ENCODE measurements at regions not wholly inside any gene's neighbourhood (a gene's known extent, or its start where the extent isn't known, plus 50 kb on each side); places are given as distances from the start of the nearest gene placed in this dataset.

DNA sequence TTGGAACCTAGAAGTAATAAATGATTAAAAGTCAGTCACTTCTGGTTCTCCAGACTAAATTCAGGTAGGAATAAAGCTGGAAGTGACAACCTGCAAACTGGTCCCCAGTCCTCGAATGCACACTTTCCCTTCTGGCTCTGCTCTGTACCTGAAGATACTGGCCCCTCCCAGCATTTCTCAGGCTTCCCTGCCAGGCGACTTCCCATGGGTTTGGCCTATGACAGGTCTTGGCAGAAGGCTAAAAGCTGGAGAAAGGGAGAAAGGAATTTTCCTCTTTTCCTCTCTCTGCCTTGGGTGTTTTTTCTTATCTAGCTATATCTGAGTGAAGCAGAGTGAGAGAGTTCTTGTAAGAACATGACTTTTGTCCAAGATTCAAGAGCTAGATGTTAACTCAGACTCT lies 1005.7 kb downstream of the DTWD2 start:
- Histone ChIP-seq H3K4me1 (ENCODE audit: control insufficient read depth, low read length) (no peaks in the 10 kb centered on the region), H3K4me3 (ENCODE audit: low read length) (no peak overlapping the region), H3K9me2 (replicated peaks; ENCODE audit: control insufficient read depth, low read length) (no peaks in the 10 kb centered on the region), H3F3A (ENCODE audit: control insufficient read depth, insufficient read depth) (no peaks in the 10 kb centered on the region), H3K27me3 (ENCODE audit: control insufficient read depth, low read length) (no peaks in the 10 kb centered on the region), H3K4me2 (ENCODE audit: low read length) (no peak overlapping the region), H3K9me3 (ENCODE audit: control insufficient read depth, insufficient read depth, low read length) (no peaks in the 10 kb centered on the region), H4K20me1 (ENCODE audit: control insufficient read depth, insufficient read depth, low read depth, low read length) (no peaks in the 10 kb centered on the region), H3K79me2 (ENCODE audit: control insufficient read depth, low read length) (no peaks in the 10 kb centered on the region), H3K27ac (ENCODE audit: low read depth, low read length) (no peak overlapping the region), H3K36me3 (ENCODE audit: control insufficient read depth, low read length) (no peaks in the 10 kb centered on the region)
- TF ChIP-seq CTCF (IDR thresholded peaks at IDR 0.05; ENCODE audit: low read depth, low read length, poor library complexity, severe bottlenecking) (no peak), EZH2phosphoT487 (IDR thresholded peaks at IDR 0.05; ENCODE audit: borderline replicate concordance, low read length) (no peak)

GRCh38 chr5:117973785-117974184 lies 1014.6 kb downstream of the DTWD2 start:
- Histone ChIP-seq H3K9me2 (replicated peaks; ENCODE audit: control insufficient read depth, low read length) (no peaks in the 10 kb centered on the region), H4K20me1 (ENCODE audit: control insufficient read depth, insufficient read depth, low read depth, low read length) (no peaks in the 10 kb centered on the region), H3K36me3 (ENCODE audit: control insufficient read depth, low read length) (no peaks in the 10 kb centered on the region), H3F3A (ENCODE audit: control insufficient read depth, insufficient read depth) (no peaks in the 10 kb centered on the region), H3K9me3 (ENCODE audit: control insufficient read depth, insufficient read depth, low read length) (no peaks in the 10 kb centered on the region), H3K27ac (ENCODE audit: low read depth, low read length) (no peak overlapping the region), H3K27me3 (ENCODE audit: control insufficient read depth, low read length) (no peaks in the 10 kb centered on the region), H3K4me3 (ENCODE audit: low read length) (no peak overlapping the region), H3K4me2 (ENCODE audit: low read length) (no peak overlapping the region), H3K79me2 (ENCODE audit: control insufficient read depth, low read length) (no peaks in the 10 kb centered on the region), H3K4me1 (ENCODE audit: control insufficient read depth, low read length) (no peaks in the 10 kb centered on the region)
- TF ChIP-seq CTCF (IDR thresholded peaks at IDR 0.05; ENCODE audit: low read depth, low read length, poor library complexity, severe bottlenecking) (no peak), EZH2phosphoT487 (IDR thresholded peaks at IDR 0.05; ENCODE audit: borderline replicate concordance, low read length) (no peak)

GRCh38 chr5:117955831-117956230 lies 1032.5 kb downstream of the DTWD2 start:
- no peaks in the 10 kb centered on the region for H3K36me3 ChIP-seq (ENCODE audit: control insufficient read depth, low read length)
- H3F3A ChIP-seq (ENCODE audit: control insufficient read depth, insufficient read depth): no peaks in the 10 kb centered on the region
- H3K9me2 ChIP-seq (replicated peaks; ENCODE audit: control insufficient read depth, low read length): no peaks in the 10 kb centered on the region
- no peaks in the 10 kb centered on the region for H3K27me3 ChIP-seq (ENCODE audit: control insufficient read depth, low read length)
- H3K79me2 ChIP-seq (ENCODE audit: control insufficient read depth, low read length): no peaks in the 10 kb centered on the region
- H4K20me1 ChIP-seq (ENCODE audit: control insufficient read depth, insufficient read depth, low read depth, low read length): no peaks in the 10 kb centered on the region
- no peaks in the 10 kb centered on the region for H3K9me3 ChIP-seq (ENCODE audit: control insufficient read depth, insufficient read depth, low read length)
- no peaks in the 10 kb centered on the region for H3K4me1 ChIP-seq (ENCODE audit: control insufficient read depth, low read length)
- no peak overlapping the region for H3K4me2 ChIP-seq (ENCODE audit: low read length)
- no peak for TF ChIP-seq EZH2phosphoT487 (IDR thresholded peaks at IDR 0.05; ENCODE audit: borderline replicate concordance, low read length)
- no peak for TF ChIP-seq CTCF (IDR thresholded peaks at IDR 0.05; ENCODE audit: low read depth, low read length, poor library complexity, severe bottlenecking)
- no peak overlapping the region for H3K27ac ChIP-seq (ENCODE audit: low read depth, low read length)
- H3K4me3 ChIP-seq (ENCODE audit: low read length): no peak overlapping the region

DNA sequence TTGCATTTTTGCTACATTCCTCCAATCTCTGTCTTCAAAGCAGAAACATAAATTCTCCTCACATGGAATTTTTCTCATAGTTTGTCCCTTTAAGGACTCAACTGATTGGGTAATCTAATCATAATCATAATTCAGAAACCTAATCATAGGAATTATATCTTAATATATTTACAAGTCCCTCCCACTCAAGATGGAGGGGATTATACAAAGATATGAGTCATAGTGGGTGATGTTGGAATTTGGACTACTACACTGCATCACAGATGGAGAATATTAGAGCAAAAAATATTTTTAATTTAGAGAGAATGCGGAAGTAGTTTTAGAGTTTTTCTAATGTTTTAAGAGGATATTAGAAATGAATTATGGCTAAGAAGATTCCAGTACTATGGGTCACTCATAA lies 1034.0 kb downstream of the DTWD2 start:
- Histone ChIP-seq H3K27ac (ENCODE audit: low read depth, low read length) (no peak overlapping the region), H3F3A (ENCODE audit: control insufficient read depth, insufficient read depth) (no peaks in the 10 kb centered on the region), H3K9me2 (replicated peaks; ENCODE audit: control insufficient read depth, low read length) (no peaks in the 10 kb centered on the region)

More for the DNA sequence above, 1034.0 kb downstream of the DTWD2 start:
- Histone ChIP-seq H3K9me3 (ENCODE audit: control insufficient read depth, insufficient read depth, low read length) (no peaks in the 10 kb centered on the region), H3K27me3 (ENCODE audit: control insufficient read depth, low read length) (no peaks in the 10 kb centered on the region), H3K4me3 (ENCODE audit: low read length) (no peak overlapping the region), H4K20me1 (ENCODE audit: control insufficient read depth, insufficient read depth, low read depth, low read length) (no peaks in the 10 kb centered on the region), H3K79me2 (ENCODE audit: control insufficient read depth, low read length) (no peaks in the 10 kb centered on the region), H3K4me1 (ENCODE audit: control insufficient read depth, low read length) (no peaks in the 10 kb centered on the region), H3K4me2 (ENCODE audit: low read length) (no peak overlapping the region), H3K36me3 (ENCODE audit: control insufficient read depth, low read length) (no peaks in the 10 kb centered on the region)
- TF ChIP-seq EZH2phosphoT487 (IDR thresholded peaks at IDR 0.05; ENCODE audit: borderline replicate concordance, low read length): no peak
- TF ChIP-seq CTCF (IDR thresholded peaks at IDR 0.05; ENCODE audit: low read depth, low read length, poor library complexity, severe bottlenecking): no peak
